Kidney (tissue), 13 donors: ENCODE measurements at regions not wholly inside any gene's neighbourhood (a gene's known extent, or its start where the extent isn't known, plus 50 kb on each side); places are given as distances from the start of the nearest gene placed in this dataset.

ENCODE experiments used
- DNase-seq, 5 donors: peaks; one replicate each; pipeline ENCODE4 v3.0.0-alpha.2; 2013 to 2020
- FAIRE-seq: peaks from 2 replicates; lab custom pipeline; 2012; peaks lifted over from hg19 to GRCh38; lab: Jason Lieb, UNC
- H3K27ac ChIP-seq, 2 donors: one replicate each; pipeline ENCODE4 v1.7.0; 2013; ENCODE audit warnings: low read depth in 2 of 2, low read length in 2 of 2, inconsistent platforms in 1 of 2
- H3K27me3 ChIP-seq: one replicate; pipeline ENCODE4 v1.7.1; 2013; ENCODE audit warnings: low read length, inconsistent platforms; ENCODE audit not compliant: control insufficient read depth, insufficient read depth
- H3K36me3 ChIP-seq, 3 donors: one replicate each; pipeline versions ENCODE4 v1.7.0 to v1.7.1; 2013; ENCODE audit warnings: low read length in 3 of 3, control low read depth in 1 of 3, inconsistent platforms in 1 of 3; ENCODE audit not compliant: insufficient read depth in 3 of 3, control insufficient read depth in 2 of 3
- H3K4me1 ChIP-seq, 3 donors: one replicate each; pipeline versions ENCODE4 v1.7.0 to v1.7.1; 2013; ENCODE audit warnings: low read length in 3 of 3, inconsistent platforms in 1 of 3, low read depth in 1 of 3; ENCODE audit not compliant: control insufficient read depth in 2 of 3, insufficient read depth in 2 of 3
- H3K4me3 ChIP-seq, 3 donors: one replicate each; pipeline versions ENCODE4 v1.7.0 to v1.8.1; 2013; ENCODE audit warnings: low read length in 3 of 3, control low read depth in 1 of 3, inconsistent platforms in 1 of 3
- H3K9ac ChIP-seq, 3 donors: one replicate each; pipeline versions ENCODE4 v1.7.0 to v1.7.1; 2013; ENCODE audit warnings: low read length in 3 of 3, control low read depth in 1 of 3, inconsistent platforms in 1 of 3
- H3K9me3 ChIP-seq, 3 donors: one replicate each; pipeline versions ENCODE4 v1.7.0 to v1.7.1; 2013; ENCODE audit warnings: low read length in 3 of 3, control low read depth in 1 of 3, inconsistent platforms in 1 of 3; ENCODE audit not compliant: control insufficient read depth in 2 of 3, insufficient read depth in 1 of 3
- intact Hi-C: fragments of 100-400 bp; cut with DNase I; formaldehyde crosslinking; loops from one replicate; pipeline ENCODE4 v1.11.1; 2022
- TF ChIP-seq, protein P1 (sequence below): IDR thresholded peaks from 3 replicates; pipeline ENCODE4 v1.5.1; 2012; ENCODE audit warnings: mild to moderate bottlenecking, moderate library complexity, borderline replicate concordance; ENCODE audit not compliant: insufficient read depth; ENCODE audit errors: extremely low read depth
- donor health status: control.
- donor health status: control.
- donor health status: control.
- donor health status: control.
- donor health status: control.
- donor health status: DM: yes; HTN: yes; CAD: no.
- donor health status: Normal renal cell carcinoma (clear cell type).

DNA sequence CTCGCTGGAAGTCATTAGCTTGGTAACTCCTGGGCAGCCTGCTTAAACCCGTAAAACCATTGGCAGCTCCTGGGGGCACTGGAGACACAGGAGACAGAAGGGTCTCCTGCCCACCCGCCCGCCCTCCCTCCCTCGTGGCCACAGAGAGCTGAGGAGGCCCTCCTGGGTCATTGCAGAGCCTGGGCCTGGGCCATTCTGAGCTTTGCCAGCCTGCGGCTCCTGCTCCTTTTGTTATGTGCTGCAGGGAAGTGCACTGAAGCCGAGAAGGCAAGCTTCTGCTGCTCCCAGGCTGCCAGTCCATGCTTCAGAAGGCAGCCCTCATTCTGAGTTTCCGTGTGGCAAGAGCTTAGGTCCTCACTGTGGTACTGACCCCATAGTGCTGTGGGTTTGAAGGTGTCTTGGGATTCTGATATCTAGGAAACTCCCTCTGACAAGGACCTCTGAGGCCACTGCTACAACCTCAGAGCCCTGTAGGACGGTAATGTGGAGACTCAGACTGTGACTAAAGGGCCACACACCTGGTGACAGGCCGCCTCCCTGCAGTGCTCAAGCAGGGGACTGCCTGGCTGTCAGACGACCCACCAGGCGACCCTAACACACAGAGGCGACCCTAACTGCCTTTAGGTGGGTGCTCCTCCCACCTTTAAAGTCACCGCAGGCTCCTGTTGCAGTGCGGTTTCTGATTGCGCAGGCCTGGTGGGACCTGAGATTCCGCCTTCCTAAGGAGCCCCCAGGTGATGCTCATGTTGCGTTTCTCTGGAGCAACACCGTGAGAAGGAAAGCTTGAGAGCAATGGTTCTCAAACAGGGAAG, 118.7 kb downstream of the IER5 start:
- peak in 1 of 5 donors; percentile 25 for DNase-seq
- intact Hi-C loops: no loop called here

GRCh38 chr1:181208083-181208482, 119.6 kb downstream of the IER5 start:
- DNase-seq (peak in 1 of 5 donors; percentile 28), FAIRE-seq (no peak)

More for the DNA sequence above, 118.7 kb downstream of the IER5 start:
- H3K36me3 ChIP-seq: no peaks in the 10 kb centered on the region
- no peak overlapping the region for H3K4me3 ChIP-seq
- H3K9me3 ChIP-seq: no peaks in the 10 kb centered on the region
- no peak overlapping the region for H3K9ac ChIP-seq
- no peak for FAIRE-seq
- no peaks in the 10 kb centered on the region for H3K27me3 ChIP-seq
- H3K4me1 ChIP-seq: peaks cover 0 to 16% (median 5%) of the 10 kb centered on the region in 3 donors
- TF ChIP-seq, protein P1, sequence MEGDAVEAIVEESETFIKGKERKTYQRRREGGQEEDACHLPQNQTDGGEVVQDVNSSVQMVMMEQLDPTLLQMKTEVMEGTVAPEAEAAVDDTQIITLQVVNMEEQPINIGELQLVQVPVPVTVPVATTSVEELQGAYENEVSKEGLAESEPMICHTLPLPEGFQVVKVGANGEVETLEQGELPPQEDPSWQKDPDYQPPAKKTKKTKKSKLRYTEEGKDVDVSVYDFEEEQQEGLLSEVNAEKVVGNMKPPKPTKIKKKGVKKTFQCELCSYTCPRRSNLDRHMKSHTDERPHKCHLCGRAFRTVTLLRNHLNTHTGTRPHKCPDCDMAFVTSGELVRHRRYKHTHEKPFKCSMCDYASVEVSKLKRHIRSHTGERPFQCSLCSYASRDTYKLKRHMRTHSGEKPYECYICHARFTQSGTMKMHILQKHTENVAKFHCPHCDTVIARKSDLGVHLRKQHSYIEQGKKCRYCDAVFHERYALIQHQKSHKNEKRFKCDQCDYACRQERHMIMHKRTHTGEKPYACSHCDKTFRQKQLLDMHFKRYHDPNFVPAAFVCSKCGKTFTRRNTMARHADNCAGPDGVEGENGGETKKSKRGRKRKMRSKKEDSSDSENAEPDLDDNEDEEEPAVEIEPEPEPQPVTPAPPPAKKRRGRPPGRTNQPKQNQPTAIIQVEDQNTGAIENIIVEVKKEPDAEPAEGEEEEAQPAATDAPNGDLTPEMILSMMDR: no peak
- H3K27ac ChIP-seq: no peak overlapping the region

DNA sequence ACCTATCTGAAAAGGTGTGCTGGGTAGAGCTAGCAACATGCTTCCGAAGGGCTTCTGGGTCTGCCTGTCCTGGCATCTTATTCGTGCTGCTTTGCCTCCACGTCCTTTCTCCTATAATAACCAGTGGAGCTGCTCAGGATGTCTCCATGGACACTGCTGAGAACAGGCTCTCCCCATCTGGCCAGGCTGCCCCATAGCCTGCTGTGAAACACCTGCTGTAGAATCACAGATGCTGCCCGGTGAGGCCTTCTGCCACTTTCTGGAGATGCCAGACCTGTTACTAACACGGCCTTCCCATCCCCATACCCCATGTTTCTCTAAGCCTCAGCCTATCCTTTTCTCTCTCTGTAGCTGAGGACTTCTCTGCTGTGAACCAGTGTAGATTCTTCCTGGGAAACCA, 120.5 kb downstream of the IER5 start:
- H3K27ac ChIP-seq: no peak overlapping the region
- H3K27me3 ChIP-seq: no peaks in the 10 kb centered on the region
- intact Hi-C loops: no loop called here
- H3K4me1 ChIP-seq: peaks cover 0 to 11% (median 5%) of the 10 kb centered on the region in 3 donors
- TF ChIP-seq, protein P1: no peak
- no peak overlapping the region for H3K4me3 ChIP-seq
- H3K9me3 ChIP-seq: no peaks in the 10 kb centered on the region
- H3K9ac ChIP-seq: no peak overlapping the region
- FAIRE-seq: no peak
- DNase-seq: no peak
- no peaks in the 10 kb centered on the region for H3K36me3 ChIP-seq

More at GRCh38 chr1:181208083-181208482, 119.6 kb downstream of the IER5 start:
- no peak overlapping the region for H3K27ac ChIP-seq
- H3K27me3 ChIP-seq: no peaks in the 10 kb centered on the region
- no peaks in the 10 kb centered on the region for H3K36me3 ChIP-seq
- no peaks in the 10 kb centered on the region for H3K9me3 ChIP-seq
- no peak overlapping the region for H3K9ac ChIP-seq
- intact Hi-C loops: no loop called here
- TF ChIP-seq, protein P1: no peak
- H3K4me1 ChIP-seq: peaks cover 0 to 16% (median 5%) of the 10 kb centered on the region in 3 donors
- no peak overlapping the region for H3K4me3 ChIP-seq
